Nephron (organoid): ENCODE measurements at regions not wholly inside any gene's neighbourhood (a gene's known extent, or its start where the extent isn't known, plus 50 kb on each side); places are given as distances from the start of the nearest gene placed in this dataset.

ENCODE experiments used
- H3K27ac Mint-ChIP-seq, 3 experiments: 2 replicates each; pipeline ENCODE4 v1.8.0; 2020; ENCODE audit warnings: mixed read lengths in 3 of 3, mild to moderate bottlenecking in 2 of 3, moderate library complexity in 1 of 3
- H3K27me3 Mint-ChIP-seq: 2 replicates; pipeline ENCODE4 v1.8.0; 2021; ENCODE audit warnings: low read depth, mild to moderate bottlenecking, moderate library complexity, mixed read lengths
- H3K36me3 Mint-ChIP-seq: 2 replicates; pipeline ENCODE4 v1.8.0; 2020; ENCODE audit warnings: low read depth, mixed read lengths
- H3K4me1 Mint-ChIP-seq: 2 replicates; pipeline ENCODE4 v1.8.0; 2020; ENCODE audit warnings: mixed read lengths
- H3K4me3 Mint-ChIP-seq, 3 experiments: 2 replicates each; pipeline ENCODE4 v1.8.0; 2020; ENCODE audit warnings: mild to moderate bottlenecking in 3 of 3, mixed read lengths in 3 of 3, moderate library complexity in 2 of 3
- H3K9me3 Mint-ChIP-seq: 2 replicates; pipeline ENCODE4 v1.8.0; 2020; ENCODE audit warnings: mixed read lengths
- TF ChIP-seq, protein P1 (sequence below), 3 experiments: fragments of 200-600 bp; sonication (generic); IDR thresholded peaks; one replicate each; pipeline ENCODE4 v1.5.0; 2021; ENCODE audit warnings: antibody characterized with exemption in 3 of 3; ENCODE audit not compliant: unreplicated experiment in 3 of 3

DNA sequence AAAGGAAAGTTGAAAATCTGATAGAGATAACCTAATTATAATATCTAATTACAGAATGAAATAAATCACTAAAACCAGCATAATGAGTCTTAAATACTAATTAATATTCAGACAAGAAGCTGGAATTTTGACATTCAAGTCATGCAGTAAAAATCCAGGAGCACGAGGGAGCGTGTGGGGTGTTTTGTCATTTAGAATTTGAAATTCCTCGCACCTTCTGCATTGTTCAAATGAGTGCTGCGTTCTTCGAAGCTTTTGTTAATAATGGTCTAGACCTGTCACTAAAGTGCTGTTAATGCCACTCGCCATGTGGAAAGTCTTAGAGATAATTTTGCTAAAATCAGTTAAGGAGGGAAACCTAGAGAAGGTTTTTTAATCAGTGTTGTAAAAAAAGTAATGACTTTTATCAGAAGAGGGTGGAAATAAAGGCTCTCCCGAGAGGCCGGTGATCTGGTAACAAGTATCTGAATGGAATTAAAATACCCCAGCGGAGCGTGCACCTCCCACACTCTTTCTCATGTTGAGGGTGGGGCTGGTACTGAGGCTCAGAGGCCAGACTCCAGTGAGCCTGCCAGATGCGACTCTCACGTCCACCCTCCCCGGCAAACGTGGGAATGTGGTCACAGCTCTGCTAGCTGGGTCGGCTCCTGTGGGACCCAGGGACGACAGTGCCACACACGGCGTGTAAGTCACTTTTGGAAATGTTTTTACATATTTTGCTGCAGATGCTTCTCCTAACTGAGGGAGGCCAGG lies 69.4 kb upstream of the MYT1L start:
- Mint-ChIP-seq H3K27me3 (no peaks in the 10 kb centered on the region), H3K27ac (no peak overlapping the region), H3K36me3 (no peaks in the 10 kb centered on the region), H3K9me3 (peaks cover 16% of the 10 kb centered on the region), H3K4me3 (no peak overlapping the region), H3K4me1 (no peaks in the 10 kb centered on the region)
- TF ChIP-seq, protein P1, sequence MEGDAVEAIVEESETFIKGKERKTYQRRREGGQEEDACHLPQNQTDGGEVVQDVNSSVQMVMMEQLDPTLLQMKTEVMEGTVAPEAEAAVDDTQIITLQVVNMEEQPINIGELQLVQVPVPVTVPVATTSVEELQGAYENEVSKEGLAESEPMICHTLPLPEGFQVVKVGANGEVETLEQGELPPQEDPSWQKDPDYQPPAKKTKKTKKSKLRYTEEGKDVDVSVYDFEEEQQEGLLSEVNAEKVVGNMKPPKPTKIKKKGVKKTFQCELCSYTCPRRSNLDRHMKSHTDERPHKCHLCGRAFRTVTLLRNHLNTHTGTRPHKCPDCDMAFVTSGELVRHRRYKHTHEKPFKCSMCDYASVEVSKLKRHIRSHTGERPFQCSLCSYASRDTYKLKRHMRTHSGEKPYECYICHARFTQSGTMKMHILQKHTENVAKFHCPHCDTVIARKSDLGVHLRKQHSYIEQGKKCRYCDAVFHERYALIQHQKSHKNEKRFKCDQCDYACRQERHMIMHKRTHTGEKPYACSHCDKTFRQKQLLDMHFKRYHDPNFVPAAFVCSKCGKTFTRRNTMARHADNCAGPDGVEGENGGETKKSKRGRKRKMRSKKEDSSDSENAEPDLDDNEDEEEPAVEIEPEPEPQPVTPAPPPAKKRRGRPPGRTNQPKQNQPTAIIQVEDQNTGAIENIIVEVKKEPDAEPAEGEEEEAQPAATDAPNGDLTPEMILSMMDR (IDR thresholded peaks at IDR 0.05; ENCODE audit: unreplicated experiment in 3 of 3), result no peak

- no peaks in the 10 kb centered on the region for H3K36me3 Mint-ChIP-seq
- H3K4me3 Mint-ChIP-seq, result no peak overlapping the region
These were observed 68.3 kb upstream of the MYT1L start for GRCh38 chr2:2399396-2399795.

DNA sequence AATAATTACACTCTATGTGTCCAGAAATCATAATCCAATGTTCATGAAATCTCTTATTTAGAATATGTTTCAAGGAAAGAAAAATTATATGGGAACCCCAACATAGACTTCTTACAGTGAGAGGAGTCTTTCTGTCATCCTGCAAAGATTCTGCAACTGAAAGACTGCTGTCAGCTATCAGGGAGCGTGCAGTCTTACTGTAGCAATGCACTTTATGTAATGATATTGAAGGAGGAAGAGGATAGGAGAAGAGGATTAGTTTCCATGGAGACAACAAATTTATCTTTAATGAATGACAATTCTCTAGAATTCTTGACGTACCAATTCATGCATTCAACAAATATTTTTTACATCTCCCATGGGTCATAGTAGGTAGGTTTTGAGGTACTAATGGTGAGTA lies 61.3 kb upstream of the MYT1L start:
- Mint-ChIP-seq H3K4me3 (no peak overlapping the region), H3K9me3 (peaks cover 11% of the 10 kb centered on the region), H3K4me1 (no peaks in the 10 kb centered on the region), H3K36me3 (no peaks in the 10 kb centered on the region), H3K27ac (no peak overlapping the region), H3K27me3 (no peaks in the 10 kb centered on the region)
- TF ChIP-seq, protein P1 (IDR thresholded peaks at IDR 0.05; ENCODE audit: unreplicated experiment in 3 of 3), result no peak

More at GRCh38 chr2:2399396-2399795, 68.3 kb upstream of the MYT1L start:
- Mint-ChIP-seq H3K9me3 (peaks cover 9% of the 10 kb centered on the region), H3K27ac (no peak overlapping the region), H3K4me1 (no peaks in the 10 kb centered on the region), H3K27me3 (no peaks in the 10 kb centered on the region)
- TF ChIP-seq, protein P1 (IDR thresholded peaks at IDR 0.05; ENCODE audit: unreplicated experiment in 3 of 3), result no peak

DNA sequence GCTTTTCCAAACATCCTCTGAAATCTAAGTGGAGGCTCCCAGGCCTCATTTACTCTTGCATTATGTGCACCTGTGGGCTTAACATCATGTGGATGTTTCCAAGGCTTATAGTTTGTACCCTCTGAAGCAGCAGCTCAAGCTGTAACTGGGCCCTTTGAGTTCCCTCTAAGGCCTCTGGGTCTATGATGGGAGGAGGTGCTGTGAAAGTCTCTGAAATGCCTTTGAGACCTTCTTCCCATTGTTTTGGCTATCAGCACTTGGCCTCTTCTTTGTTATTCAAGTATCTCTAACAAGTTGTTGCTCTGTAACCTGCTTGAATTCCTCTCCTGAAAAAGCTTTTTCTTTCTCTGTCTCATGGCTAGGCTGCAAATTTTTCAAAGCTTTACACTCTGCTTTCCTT lies 58.1 kb upstream of the MYT1L start:
- TF ChIP-seq, protein P1 (IDR thresholded peaks at IDR 0.05; ENCODE audit: unreplicated experiment in 3 of 3), result no peak
- Mint-ChIP-seq H3K4me3 (no peak overlapping the region), H3K27ac (no peak overlapping the region), H3K36me3 (no peaks in the 10 kb centered on the region), H3K4me1 (no peaks in the 10 kb centered on the region), H3K27me3 (no peaks in the 10 kb centered on the region), H3K9me3 (peaks cover 11% of the 10 kb centered on the region)
